ENCODE measurements at regions not wholly inside any gene's neighbourhood (a gene's known extent, or its start where the extent isn't known, plus 50 kb on each side); places are given as distances from the start of the nearest gene placed in this dataset.
"Not testable (repeated sequence)": the region's sequence is repeated elsewhere in the genome, so short reads cannot be mapped to it uniquely, and the experiment has no call there.

DNA sequence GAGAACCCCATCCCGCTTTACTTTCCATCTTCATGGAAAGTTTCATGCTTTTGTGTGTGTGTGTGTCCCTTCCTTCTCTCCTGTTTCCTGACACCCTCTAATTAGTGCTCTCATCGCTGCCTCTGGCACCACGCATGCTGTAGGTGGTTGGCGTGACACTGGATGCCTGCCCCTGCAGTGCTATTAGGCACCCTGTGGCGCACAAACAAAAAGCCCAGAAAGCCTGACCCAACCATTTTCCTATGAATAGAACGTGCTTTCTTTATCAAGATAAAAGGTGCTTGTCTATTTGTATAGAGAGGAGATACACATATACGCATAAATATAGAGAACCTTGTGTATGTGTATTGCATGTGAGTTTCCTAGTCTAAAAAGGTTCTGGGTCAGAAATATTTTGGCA is 120.8 kb upstream of the CDCA7L start:
- DNase-seq: no peak

DNA sequence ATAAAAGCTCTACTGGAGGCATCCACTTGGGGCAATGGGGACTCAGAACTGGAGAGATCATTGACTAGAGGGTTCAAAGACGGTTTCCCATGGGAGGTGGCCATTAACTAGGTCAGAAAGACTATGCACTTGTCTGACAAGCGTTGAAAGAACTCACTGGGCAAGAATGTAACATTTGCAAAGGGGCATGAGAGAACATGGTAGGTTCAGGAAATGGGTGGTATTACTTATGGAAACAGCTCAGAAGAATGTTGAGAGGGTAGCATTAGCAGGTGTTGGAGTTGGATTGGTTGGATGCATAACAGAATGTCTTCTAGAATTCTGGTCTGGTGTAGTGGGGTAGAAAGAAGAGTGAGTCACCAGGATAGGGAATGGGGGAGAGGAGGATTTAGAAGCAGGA is 119.1 kb upstream of the CDCA7L start:
- no peak for DNase-seq

- DNase-seq: no peak
These were observed 116.1 kb upstream of the CDCA7L start for GRCh38 chr7:22061775-22062174.

DNA sequence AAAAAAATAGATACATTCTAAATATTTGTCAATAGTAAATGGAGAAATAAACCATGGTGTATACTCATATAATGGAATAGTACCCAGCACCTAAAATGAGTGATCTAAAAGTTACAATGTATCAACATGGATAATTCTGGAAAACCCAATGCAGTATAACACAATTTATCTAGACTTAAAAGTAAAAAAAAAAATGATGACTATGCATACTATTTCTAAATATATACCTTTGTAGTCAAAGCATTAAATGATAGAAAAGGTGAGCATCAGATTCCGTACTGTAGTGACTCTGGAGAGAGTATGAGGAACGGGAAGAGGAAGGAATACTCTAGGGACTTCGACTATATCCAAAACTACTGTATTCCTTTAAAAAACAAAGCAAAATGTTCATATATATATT is 115.2 kb upstream of the CDCA7L start:
- no peak for DNase-seq

GRCh38 chr7:22060197-22060596 is 114.5 kb upstream of the CDCA7L start:
- DNase-seq: no peak

- no peak for DNase-seq
These were observed 109.5 kb upstream of the CDCA7L start for GRCh38 chr7:22055226-22055625.

DNA sequence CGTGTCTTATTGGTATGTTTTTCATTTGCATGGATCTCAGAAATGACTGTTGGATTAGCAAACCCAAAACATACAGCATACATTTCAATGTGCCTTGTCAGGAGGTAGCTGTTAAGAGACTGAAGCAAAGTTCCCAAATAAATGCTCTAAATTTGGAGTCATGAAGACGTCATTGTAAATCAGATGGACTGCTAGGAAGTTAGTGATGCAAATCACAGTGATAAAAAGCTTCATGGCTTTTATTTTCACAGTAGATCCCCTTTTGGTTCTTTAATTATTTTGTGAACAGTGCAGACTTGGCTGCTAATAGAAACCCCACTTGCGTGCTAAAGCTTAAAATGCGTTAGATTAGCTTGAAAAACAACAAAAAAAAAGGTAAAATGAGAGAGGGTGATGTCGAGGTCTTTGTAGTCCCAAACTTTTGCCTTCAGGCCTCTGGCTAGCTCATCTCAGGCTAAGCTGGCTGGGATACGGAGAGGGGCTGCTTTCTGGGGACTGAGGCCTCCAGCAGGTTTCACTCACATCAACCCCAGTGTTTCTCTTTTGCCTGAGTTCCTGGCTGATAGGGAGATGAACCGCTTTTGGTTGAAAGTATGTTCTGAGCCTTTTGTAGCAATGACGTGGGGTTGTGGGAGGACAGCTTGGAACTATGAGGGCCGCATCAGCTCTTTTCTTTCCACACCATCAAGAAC is 107.1 kb upstream of the CDCA7L start:
- no peak for DNase-seq

DNA sequence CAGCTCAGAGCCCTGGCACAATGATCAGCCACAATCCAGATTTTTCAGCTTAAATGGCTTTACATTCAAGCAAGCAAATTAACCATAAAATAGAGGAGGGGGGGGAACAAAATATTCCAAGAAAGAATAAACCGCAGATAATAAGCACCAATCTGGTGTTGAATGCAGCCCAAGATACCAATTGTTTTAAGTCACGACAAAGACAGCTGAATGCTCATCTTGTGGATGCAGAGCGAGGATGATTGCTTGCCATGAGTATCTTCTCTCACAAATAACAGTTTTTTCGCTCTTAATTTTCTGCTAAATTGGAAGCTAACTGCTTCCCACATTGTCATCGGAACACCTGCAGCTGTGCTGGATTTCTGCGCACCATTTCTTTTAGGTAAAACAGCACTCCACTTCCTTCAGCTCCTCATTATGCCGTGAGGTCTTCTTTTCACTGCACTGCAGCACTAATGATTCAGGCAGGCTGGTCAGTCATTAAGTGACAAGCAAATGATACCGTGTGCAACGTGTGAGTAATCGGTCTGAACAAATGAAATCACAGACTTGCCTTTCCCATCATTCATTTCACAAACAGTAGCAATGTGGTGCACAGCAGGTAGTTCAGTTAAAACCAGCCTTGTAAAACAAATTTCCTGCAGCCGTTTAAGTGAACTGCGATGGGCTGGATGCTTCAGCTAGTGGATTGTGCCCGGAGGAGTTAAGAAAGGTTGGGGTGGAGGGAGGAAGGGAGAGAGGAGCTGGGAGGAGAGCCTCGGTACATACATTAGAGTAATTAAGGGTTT is 106.4 kb upstream of the CDCA7L start:
- DNase-seq: peak in 1 of 14 donors; percentile 25

DNA sequence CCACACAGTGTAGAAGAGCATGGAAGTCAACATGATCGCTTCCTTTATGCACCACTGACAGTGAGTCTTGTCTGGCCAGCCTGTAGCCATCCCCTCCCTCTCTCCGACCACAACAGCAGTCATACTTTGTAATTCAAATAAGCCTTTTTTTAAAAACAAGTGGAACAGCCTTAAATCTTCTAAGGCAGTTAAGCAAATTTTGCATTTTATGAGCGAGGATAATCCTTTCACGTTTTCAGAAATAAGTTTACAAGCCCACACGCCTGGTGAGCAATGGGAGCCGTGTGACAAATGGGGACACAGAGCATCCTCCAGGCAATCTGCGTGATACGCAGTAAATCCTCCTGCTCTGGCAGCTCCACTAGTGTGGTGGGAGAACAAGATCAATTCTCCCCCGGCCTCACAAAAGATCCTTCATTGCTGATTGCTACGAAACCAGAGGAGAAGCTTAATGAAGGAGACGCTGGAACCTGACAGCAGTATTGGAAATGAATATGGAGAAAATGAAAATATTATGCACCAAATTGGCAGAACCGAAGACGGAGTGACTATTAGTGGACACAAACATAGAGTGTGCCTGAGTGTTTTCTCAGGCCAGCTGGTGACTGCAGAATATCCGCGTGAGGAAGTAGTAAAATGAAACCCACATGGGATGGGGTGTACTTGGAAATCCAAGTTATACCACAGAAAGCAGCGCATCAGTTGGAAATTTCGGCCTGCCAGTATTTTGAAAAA is 104.2 kb upstream of the CDCA7L start:
- no peak for DNase-seq

DNA sequence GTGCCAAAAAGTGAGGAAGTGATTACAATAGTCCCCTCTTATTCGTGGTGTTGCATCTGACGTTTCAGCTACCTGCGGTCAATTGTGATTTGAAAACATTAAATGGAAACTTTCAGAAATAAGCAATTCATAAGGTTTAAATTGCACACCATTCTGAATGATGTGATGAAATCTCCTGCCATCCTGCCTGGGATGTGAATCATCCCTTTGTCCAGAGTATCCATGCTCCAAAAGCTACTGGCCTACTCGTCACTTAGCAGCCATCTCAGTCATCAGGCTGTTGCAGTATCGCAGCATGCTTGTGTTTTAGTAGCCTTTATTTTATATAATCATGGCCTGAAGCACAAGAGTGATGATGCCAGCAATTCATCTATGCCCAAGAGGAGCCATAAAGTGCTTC is 97.7 kb upstream of the CDCA7L start:
- DNase-seq: no peak

DNA sequence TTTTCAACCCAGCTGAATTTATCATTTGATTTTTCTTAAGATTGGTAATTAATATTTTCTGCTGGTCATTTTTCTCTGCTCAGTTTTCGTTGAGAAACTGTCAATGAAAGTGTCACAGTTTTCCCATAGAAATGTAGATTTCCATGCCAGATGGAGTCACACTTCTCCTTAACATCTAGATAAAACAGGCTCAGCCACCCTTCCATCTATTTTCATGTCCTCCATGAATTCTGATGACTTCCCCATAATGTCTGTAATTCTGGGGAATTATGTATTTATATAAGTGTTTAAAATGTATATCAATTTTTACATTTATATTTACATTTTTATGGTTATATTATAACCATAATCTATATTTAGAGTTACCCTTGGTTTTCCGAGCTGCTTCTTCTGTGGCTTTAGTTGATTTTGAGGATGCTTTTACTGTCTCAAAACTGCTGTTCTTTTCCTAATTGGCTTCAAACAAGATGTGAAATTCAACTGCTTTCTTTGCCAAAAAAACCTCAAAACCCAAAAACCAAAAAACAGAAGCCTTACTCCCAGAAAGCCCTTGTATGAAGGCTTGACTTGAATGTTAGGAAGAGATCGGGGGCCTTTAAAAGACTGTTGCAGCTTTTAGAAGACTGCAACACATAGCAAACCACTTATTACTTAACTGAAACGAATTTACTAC is 95.4 kb upstream of the CDCA7L start:
- no peak for DNase-seq

DNA sequence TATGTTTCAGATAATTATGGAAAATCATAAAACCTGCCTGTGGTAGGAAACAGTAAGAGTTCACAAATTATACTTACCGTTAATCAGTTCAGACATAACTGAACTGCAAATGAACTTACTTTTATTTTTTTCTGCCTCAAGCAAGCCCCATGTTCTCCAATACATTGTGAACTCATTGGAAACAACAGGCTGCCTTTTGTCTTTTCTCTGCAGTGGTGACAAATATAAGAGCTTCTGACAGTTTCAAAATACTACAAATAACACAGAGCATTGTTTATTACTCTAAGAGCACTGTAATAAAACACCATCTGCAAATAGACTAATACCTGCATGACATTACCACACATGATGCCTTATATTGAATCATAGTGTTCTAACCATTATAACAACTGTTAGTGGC is 94.0 kb upstream of the CDCA7L start:
- DNase-seq: no peak

DNA sequence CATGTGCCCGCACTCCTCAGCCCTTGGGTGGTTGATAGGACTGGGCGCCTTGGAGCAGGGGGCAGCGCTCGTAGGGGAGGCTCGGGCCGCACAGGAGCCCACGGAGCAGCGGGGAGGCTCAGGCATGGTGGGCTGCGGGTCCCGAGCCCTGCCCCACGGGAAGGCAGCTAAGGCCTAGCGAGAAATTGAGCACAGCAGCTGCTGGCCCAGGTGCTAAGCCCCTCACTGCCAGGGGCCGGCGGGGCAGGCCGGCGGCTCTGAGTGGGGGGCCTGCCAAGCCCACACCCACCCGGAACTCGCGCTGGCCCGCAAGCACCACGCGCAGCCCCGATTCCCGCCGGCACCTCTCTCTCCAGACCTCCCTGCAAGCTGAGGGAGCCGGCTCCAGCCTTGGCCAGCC is 86.7 kb upstream of the CDCA7L start:
- not testable (repeated sequence) for DNase-seq

DNA sequence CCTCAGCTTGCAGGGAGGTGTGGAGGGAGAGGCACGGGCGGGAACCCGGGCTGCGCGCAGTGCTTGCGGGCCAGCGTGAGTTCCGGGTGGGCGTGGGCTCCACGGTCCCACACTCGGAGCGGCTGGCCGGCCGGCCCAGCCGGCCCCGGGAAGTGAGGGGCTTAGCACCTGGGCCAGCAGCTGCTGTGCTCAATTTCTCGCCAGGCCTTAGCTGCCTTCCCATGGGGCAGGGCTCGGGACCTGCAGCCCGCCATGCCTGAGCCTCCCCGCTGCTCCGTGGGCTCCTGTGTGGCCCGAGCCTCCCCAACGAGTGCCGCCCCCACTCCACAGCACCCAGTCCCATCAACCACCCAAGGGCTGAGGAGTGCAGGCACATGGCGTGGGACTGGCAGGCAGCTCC is 83.0 kb upstream of the CDCA7L start:
- not testable (repeated sequence) for DNase-seq

GRCh38 chr7:22027475-22027874 is 81.8 kb upstream of the CDCA7L start:
- no peak for DNase-seq

- DNase-seq: no peak
These were observed 80.3 kb upstream of the CDCA7L start for GRCh38 chr7:22025983-22026382.

- DNase-seq: no peak
These were observed 79.4 kb upstream of the CDCA7L start for GRCh38 chr7:22025075-22025474.

DNA sequence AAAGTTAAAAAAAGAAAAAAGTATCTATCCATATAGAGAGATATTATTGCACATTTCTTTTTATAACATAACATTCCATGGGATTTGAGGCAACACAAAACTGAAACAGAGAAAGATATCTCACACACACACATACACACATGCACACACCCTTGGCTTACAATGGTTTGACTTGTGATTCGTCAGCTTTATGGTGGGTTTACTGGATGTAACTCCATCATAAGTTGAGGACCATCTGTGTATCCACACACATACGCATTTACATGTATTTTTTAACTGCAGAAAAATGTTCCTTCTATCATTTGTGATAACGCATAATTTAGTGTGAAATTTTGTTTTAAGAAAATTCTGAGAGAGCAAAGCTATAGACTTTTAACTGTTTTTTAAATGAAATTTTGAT is 74.2 kb upstream of the CDCA7L start:
- no peak for DNase-seq

DNA sequence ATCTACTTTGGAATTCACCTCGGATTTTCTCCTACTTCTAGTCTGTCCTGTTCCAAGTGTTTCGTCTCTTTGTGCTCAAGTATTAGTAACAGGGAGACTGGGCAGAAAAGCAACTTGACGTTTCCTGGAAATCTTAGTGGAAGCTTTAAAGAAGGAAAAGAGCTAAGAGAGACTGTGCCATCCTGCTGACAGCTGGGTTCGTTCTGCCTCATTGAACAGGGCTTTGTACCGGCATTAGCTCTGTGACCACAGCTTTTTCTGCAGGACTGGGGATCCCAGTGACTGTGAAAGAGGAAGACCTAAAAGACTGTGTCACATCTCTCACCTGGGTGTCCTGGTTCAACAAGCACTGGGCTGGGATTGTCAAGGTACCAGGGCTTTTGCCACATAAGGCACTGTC is 70.8 kb upstream of the CDCA7L start:
- DNase-seq: peak in 4 of 14 donors; percentile 6 to 36 (median 12)

GRCh38 chr7:22013711-22014110 is 68.0 kb upstream of the CDCA7L start:
- DNase-seq: peak in 2 of 14 donors; percentile 3 to 25

DNA sequence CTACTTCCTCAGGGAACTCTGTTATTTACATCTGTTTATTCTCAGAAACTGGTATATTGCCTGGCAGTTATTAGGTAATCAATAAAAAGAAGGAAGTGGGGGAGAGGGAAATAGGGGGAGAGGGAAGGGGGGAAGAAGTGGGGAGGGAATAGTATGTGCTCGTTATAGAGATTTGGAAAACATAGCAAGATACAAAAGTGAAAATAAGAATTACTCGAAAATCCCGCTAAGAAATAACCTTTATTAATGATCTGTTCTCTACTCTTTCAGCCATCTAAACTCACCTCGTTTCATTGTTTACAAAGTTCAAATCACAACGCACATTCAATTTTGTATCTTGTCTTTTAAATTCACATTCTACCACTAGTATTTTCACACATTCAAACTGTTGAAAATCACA is 63.0 kb upstream of the CDCA7L start:
- DNase-seq: no peak

DNA sequence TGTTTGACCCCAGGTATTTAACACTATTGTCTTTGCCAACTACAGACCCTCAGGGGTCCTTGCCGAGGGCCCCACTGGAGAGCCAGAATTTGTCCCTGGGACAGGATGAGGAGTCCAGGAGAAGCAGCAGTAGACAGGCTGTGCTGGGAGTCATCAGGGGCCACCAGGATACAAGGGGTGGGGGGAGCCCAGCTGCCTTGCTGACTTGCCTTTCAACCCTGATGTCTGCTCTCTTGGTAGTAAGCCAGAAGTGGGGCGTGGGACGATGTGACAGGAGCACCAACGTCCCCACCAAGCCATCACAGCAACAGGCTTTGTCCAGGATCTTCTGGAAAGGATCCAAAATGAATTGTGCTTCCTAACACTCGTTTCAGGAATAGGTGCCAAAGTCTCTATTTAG is 62.4 kb upstream of the CDCA7L start:
- no peak for DNase-seq

- DNase-seq: no peak
These were observed 59.5 kb upstream of the CDCA7L start for GRCh38 chr7:22005151-22005550.

All from C1 segment of cervical spinal cord (tissue), 14 donors.